NB4 (cell line): ENCODE measurements at regions not wholly inside any gene's neighbourhood (a gene's known extent, or its start where the extent isn't known, plus 50 kb on each side); places are given as distances from the start of the nearest gene placed in this dataset.

Experiments
- MYC ChIP-seq: IDR thresholded peaks from 2 replicates; pipeline ENCODE4 v1.6.1; 2011; ENCODE audit warnings: low read depth, low read length
- POLR2A ChIP-seq: IDR thresholded peaks from 2 replicates; pipeline ENCODE4 v1.6.1; 2011; ENCODE audit warnings: mild to moderate bottlenecking; ENCODE audit not compliant: insufficient read length; ENCODE audit errors: extremely low read depth
- TF ChIP-seq, protein P1 (sequence below): IDR thresholded peaks from one replicate; pipeline ENCODE4 v1.5.1; 2012; ENCODE audit warnings: low read depth, low read length

GRCh38 chrX:16311671-16312070, 144.4 kb downstream of the MAGEB17 start:
- TF ChIP-seq, protein P1, sequence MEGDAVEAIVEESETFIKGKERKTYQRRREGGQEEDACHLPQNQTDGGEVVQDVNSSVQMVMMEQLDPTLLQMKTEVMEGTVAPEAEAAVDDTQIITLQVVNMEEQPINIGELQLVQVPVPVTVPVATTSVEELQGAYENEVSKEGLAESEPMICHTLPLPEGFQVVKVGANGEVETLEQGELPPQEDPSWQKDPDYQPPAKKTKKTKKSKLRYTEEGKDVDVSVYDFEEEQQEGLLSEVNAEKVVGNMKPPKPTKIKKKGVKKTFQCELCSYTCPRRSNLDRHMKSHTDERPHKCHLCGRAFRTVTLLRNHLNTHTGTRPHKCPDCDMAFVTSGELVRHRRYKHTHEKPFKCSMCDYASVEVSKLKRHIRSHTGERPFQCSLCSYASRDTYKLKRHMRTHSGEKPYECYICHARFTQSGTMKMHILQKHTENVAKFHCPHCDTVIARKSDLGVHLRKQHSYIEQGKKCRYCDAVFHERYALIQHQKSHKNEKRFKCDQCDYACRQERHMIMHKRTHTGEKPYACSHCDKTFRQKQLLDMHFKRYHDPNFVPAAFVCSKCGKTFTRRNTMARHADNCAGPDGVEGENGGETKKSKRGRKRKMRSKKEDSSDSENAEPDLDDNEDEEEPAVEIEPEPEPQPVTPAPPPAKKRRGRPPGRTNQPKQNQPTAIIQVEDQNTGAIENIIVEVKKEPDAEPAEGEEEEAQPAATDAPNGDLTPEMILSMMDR: no peak
- TF ChIP-seq POLR2A (no peak), MYC (no peak)
